Right cardiac atrium (tissue), 5 donors: ENCODE measurements at regions not wholly inside any gene's neighbourhood (a gene's known extent, or its start where the extent isn't known, plus 50 kb on each side); places are given as distances from the start of the nearest gene placed in this dataset.

ENCODE experiments used
- ATAC-seq, 2 donors: fragments of 200-7000 bp; cut with Tn5 transposase; one replicate each; pipeline versions ENCODE4 v1.8.0 to v1.9.1; 2020; ENCODE audit warnings: moderate library complexity in 2 of 2, mild to moderate bottlenecking in 1 of 2
- DNase-seq, 3 donors: peaks; one replicate each; pipeline ENCODE4 v3.0.0-alpha.2; 2020
- H3K27ac ChIP-seq: one replicate; pipeline ENCODE4 v1.5.1; 2013; ENCODE audit warnings: mild to moderate bottlenecking, low read length, control low read depth, moderate library complexity
- H3K27me3 ChIP-seq: one replicate; pipeline ENCODE4 v1.6.1; 2013; ENCODE audit not compliant: control insufficient read depth, insufficient read depth
- H3K4me1 ChIP-seq: one replicate; pipeline ENCODE4 v1.6.1; 2013; ENCODE audit warnings: low read length; ENCODE audit not compliant: control insufficient read depth, insufficient read depth
- H3K4me3 ChIP-seq: one replicate; pipeline ENCODE4 v1.5.1; 2013; ENCODE audit warnings: low read length, control low read depth
- H3K9me3 ChIP-seq: one replicate; pipeline ENCODE4 v1.6.1; 2013; ENCODE audit warnings: low read length; ENCODE audit not compliant: control insufficient read depth
- WGBS: extraction: QIAGEN DNeasy Blood & Tissue Kit; methylation state at CpG from one replicate; pipeline ENCODE4 v1.1.7; 2013; 5-methylcytosine and 5-hydroxymethylcytosine counted together
- intact Hi-C, 4 donors: fragments of 100-400 bp; cut with DNase I; formaldehyde crosslinking; loops; one replicate each; pipeline versions ENCODE4 v1.11.0 to v1.14.0; 2022 to 2023
- donor health status: healthy with polysubstance abuse.
- donor health status: DM: no; HTN: yes; CAD: no.
- donor health status: DM: no; HTN: no; CAD: no.
- donor health status: DM: no; HTN: yes; CAD: no; lungs with severe emphysema.
- donor health status: DM: yes; HTN: yes; CAD: no.

DNA sequence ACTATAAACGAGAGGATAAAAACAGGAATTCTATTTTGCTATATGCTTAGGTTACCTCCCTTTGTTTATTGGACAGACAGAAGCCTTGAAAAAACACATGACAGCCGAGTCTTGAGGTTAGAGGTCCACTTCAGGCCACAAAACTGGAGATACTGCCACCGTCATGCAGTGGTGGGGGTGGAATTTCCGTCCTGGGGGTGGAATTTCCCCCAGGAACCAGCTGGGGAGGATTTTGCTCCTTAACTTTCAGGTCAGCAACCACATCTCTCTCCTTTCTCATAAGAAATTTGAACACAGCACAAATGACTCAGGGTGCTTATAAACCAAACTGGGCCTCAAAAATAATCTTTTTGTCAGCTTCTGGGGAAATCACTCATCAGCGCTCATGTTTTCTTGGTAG lies 545.8 kb upstream of the ADAMTS9 start:
- no peaks in the 10 kb centered on the region for H3K9me3 ChIP-seq
- DNase-seq (no peak), ATAC-seq (no peak)
- intact Hi-C loops, result no loop called here
- no peak overlapping the region for H3K27ac ChIP-seq
- no peak overlapping the region for H3K4me3 ChIP-seq
- H3K4me1 ChIP-seq, result no peaks in the 10 kb centered on the region
- 81% methylated on average over 5 of the region's 5 CpGs for WGBS
- no peaks in the 10 kb centered on the region for H3K27me3 ChIP-seq

DNA sequence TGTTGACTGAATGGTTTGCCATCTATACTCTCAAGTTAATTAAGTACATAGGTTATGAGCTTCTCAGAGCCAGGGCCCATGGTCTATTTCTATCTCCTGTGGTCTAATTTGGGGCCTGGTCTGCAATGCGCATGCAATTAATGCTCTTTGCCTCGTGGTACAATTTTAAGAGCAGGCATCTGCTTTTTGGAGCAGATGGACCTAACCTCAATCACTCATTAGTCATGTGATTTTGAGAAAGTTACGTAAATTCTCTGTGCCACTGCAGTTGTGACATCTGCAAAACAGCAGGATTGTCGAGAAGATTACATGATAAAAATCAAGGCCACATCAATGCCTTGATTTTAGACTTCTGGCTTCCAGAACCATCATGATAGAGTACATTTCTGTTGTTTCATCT lies 543.7 kb upstream of the ADAMTS9 start:
- H3K4me1 ChIP-seq, result no peaks in the 10 kb centered on the region
- no peaks in the 10 kb centered on the region for H3K27me3 ChIP-seq
- no peak for ATAC-seq
- DNase-seq, result no peak
- WGBS, result 93% methylated on average over 4 of the region's 4 CpGs
- no peak overlapping the region for H3K4me3 ChIP-seq
- intact Hi-C loops, result no loop called here
- H3K9me3 ChIP-seq, result no peaks in the 10 kb centered on the region
- H3K27ac ChIP-seq, result no peak overlapping the region

DNA sequence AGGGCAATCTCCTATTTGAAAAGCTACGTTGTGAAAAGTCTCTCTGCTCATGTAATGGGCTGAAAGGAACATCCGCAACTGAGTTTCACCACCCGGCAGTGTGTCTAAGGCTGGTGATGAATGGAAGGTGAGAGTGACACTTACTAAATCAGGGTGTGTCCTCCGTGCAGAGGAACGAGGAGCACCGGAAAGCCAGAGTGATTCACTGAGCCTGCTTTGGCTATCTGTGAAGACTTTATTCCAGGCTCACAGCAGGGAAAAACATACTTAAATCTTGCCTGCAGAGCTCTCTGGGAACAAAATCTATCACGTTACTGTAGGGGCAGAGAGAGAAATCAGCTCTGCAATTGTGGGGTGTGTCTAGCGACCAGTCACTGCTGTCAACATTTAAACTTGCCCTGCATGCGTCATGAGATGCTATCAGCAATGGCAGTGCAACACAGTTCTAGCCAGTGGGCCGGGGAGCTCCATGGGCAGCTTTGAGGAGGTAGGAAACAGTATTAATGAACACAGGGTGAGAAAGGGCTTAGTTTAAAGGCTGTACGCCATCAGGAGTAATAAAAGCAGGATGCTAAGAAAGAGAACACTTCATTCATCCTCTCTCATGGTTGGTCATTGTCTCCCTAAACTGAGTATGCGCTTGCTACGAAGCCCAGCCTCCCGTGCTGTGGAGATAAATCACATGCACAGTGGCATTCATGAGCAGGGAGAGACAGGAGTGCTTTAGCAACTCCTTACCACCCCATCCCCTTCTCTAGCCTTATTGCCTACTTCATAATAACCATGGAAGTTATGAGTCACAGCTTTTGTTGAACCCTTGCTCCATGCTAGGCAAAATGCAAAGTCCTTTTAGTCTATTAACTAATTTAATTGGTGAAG lies 542.7 kb upstream of the ADAMTS9 start:
- no peaks in the 10 kb centered on the region for H3K9me3 ChIP-seq
- WGBS, result 74% methylated on average over 14 of the region's 14 CpGs
- H3K27me3 ChIP-seq, result no peaks in the 10 kb centered on the region
- intact Hi-C loops, result no loop called here
- H3K4me3 ChIP-seq, result no peak overlapping the region
- ATAC-seq (peak in 1 of 2 donors; percentile 55), DNase-seq (no peak)
- no peaks in the 10 kb centered on the region for H3K4me1 ChIP-seq
- H3K27ac ChIP-seq, result no peak overlapping the region

DNA sequence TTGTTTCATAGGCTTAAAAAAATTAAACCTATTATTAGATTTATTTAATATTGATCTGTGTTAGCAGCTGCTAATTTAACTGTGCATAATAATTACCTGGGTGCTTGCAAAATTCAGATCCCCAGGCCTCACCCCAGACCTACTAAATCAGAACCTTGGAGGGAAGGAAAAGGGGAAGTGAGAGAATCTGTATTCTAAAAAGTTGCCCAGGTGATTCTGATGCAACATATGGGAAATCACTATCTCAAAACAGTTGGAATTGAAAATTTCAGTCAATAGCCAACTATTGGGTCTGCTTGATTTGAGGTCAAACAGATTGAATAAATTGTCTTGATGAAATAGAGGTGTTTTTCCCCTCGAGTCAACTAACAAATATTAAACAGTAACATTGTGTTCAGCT lies 538.5 kb upstream of the ADAMTS9 start:
- intact Hi-C loops, result no loop called here
- DNase-seq (no peak), ATAC-seq (no peak)
- Histone ChIP-seq H3K9me3 (no peaks in the 10 kb centered on the region), H3K4me1 (no peaks in the 10 kb centered on the region), H3K4me3 (no peak overlapping the region), H3K27ac (no peak overlapping the region), H3K27me3 (no peaks in the 10 kb centered on the region)
- WGBS, result 89% methylated on average over 1 of the region's 1 CpG

DNA sequence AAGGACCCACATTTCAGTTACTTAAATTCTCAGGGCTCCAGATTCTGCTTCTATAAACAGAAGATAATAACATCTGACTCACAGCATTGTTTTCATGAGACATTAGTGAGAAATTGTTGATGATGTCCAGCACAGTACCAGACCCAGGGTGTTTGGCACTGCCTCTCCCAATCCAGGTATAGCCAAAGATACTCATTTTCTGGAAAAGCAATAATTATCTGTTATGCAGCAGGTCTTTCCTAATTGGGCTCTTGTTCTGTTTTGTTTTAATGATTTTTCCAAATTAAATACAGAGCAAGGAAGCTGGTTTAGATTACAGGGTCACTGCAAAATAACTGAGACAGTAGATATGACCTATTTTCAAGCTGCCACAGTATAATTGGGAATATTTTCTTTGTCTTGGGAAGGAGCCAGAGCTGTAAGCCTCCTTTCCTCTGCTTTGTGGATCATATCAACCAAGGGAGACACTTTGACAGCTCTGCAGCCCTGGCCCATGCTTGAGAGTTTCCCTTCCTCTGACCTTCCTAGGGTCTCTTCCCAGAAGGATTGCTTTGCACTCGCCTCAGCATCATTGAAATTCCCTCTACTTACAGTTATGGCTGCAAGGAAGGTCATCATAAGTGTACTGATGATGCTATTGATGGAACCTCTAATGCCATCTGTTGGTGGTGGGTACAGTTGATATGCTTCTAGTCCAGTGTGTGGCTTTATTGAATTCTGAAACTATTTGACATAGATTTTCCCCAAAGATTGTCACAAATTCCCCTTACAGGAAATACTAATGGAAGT lies 522.4 kb upstream of the ADAMTS9 start:
- H3K4me1 ChIP-seq, result no peaks in the 10 kb centered on the region
- no peak overlapping the region for H3K4me3 ChIP-seq
- peak in 1 of 2 donors; percentile 39 for ATAC-seq

DNA sequence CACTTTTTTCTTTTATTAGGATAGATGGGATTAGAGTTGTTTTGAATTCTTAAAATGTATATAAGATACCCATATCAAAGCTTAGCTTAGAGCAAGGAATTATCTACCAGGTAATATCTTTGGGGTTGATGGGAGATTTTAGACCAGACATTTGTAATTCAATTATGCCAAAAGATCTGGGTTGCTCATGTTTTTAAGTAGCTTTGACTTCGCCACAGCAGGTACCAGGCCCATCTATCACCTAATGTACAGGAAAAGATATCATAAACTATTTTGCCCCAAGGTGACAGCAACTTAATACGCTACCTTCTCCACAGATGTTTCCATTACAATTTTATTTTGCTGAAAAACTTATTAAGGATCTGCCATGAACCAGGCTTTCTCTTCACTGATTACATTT lies 514.6 kb upstream of the ADAMTS9 start:
- ATAC-seq (no peak), DNase-seq (no peak)
- no peak overlapping the region for H3K27ac ChIP-seq
- intact Hi-C loops, result no loop called here
- no peaks in the 10 kb centered on the region for H3K4me1 ChIP-seq
- no peaks in the 10 kb centered on the region for H3K9me3 ChIP-seq
- H3K27me3 ChIP-seq, result no peaks in the 10 kb centered on the region
- H3K4me3 ChIP-seq, result no peak overlapping the region
- WGBS, result 95% methylated on average over 2 of the region's 2 CpGs

More for the DNA sequence above, 522.4 kb upstream of the ADAMTS9 start:
- intact Hi-C loops, result no loop called here
- no peaks in the 10 kb centered on the region for H3K9me3 ChIP-seq
- 57% methylated on average over 1 of the region's 1 CpG for WGBS
- no peak for DNase-seq
- no peaks in the 10 kb centered on the region for H3K27me3 ChIP-seq
- H3K27ac ChIP-seq, result no peak overlapping the region

DNA sequence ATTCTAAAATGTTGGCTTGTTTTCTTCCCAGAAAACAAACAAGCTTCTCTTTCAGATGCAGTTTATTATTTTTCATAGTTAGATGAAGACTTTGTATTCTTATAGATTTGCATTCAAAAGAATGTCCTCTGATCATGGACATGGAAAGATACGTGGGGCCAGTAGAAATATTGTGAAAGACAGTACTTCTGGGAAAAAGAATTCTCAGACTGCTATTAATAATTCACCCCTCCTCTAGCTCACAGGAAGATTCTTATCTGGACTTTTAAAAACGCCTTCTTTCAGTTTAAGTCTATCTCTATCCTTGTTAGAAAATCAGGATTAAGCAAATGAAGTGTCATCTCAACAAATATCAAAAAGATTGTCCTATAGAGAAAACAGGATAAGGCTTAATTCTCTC lies 514.1 kb upstream of the ADAMTS9 start:
- Histone ChIP-seq H3K9me3 (no peaks in the 10 kb centered on the region), H3K27ac (no peak overlapping the region), H3K4me1 (no peaks in the 10 kb centered on the region), H3K27me3 (no peaks in the 10 kb centered on the region), H3K4me3 (no peak overlapping the region)
- intact Hi-C loops, result no loop called here
- no peak for DNase-seq
- no peak for ATAC-seq
- 66% methylated on average over 2 of the region's 2 CpGs for WGBS

DNA sequence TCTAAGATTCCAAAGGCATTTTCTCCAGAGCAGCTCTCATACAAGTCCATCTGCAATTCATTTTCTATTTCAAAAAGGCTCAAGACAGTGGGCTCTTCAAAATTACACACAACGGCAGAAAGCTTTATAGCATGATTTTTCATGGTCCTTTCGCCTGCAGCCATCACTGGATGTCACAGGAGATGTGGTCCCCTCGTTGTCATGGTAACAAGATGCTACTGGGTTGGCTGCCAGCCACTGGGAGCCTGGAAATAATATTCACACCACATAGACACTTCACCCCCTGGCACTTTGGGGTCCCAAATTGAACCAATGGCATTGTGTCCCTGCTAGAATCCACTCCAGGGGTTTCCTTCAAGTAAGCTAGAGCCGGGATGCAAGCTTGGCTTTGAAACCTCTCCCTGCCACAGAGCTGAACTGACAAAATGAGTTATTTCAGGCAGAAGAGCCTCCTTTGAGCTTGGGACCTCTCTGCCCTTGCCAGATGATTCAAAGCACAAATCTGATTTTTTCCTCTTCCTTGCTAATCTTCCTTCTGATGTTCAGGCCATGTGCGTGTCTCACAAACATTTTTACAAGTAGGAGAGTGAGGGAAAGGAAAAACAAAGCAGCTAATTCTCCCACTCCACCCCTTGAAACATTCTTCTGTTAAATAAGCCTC lies 512.6 kb upstream of the ADAMTS9 start:
- ATAC-seq (no peak), DNase-seq (no peak)
- intact Hi-C loops, result no loop called here
- WGBS, result 82% methylated on average over 5 of the region's 5 CpGs
- no peak overlapping the region for H3K27ac ChIP-seq
- H3K9me3 ChIP-seq, result no peaks in the 10 kb centered on the region
- no peaks in the 10 kb centered on the region for H3K27me3 ChIP-seq
- H3K4me3 ChIP-seq, result no peak overlapping the region
- H3K4me1 ChIP-seq, result no peaks in the 10 kb centered on the region

DNA sequence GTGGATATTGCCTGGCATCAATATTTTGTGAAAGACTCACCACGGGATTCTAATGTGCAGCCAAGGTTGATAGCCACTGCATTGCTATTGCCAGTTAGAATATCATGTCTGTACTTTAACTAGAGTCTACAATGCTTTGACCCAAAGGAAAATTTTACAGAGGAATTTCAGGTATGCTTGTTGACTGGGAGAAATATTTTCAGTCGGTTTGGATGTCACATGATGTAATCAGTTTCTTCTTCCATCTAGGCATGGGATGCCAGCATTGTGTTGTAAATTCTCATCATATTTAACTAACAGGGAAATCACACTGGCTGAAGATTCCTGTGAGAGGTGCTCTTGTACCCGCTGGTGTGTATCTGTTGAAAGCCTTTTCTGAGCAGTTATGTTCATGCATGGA lies 508.9 kb upstream of the ADAMTS9 start:
- WGBS, result 51% methylated on average over 3 of the region's 3 CpGs
- DNase-seq (no peak), ATAC-seq (no peak)
- Histone ChIP-seq H3K27me3 (no peaks in the 10 kb centered on the region), H3K27ac (no peak overlapping the region), H3K9me3 (no peaks in the 10 kb centered on the region), H3K4me3 (no peak overlapping the region), H3K4me1 (no peaks in the 10 kb centered on the region)
- intact Hi-C loops, result no loop called here

DNA sequence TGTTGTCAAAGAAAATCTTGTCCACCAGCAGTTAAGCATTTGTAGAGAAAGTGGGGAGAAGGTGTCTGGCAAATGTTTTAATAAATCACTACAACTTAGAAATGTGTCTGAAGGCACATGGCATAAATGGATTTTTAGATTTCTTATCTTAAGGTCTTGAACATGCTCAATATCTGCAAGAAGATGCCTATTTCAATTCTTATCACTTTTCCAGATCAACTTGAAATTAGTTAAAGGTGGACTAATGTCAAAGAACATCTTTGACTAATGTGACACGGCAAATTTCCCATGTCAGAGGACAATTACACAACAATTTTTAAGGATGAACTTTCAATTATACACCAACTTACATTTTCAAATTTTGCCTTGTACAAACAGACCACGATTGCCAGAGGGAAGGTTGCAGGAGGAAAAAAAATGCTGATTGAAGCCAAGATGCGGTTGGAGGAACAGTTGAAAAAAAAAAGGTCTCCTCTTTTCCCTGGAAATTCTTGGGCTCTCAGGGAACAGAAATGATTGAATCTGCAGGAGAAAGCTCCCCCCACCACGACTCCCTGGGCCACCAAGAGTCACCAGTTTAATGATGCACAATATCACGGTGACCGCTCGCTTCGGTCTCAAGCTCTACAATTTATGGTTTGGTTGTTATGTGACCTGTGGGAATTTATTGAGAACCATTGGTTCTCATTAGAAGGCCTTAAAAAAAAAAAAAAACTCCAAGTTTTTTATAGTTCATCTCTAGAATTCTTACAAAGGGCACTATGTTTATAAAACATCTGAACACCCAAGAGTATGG lies 507.6 kb upstream of the ADAMTS9 start:
- 84% methylated on average over 8 of the region's 8 CpGs for WGBS
- peaks cover 3% of the 10 kb centered on the region for H3K4me1 ChIP-seq
- no peak for DNase-seq
- H3K27me3 ChIP-seq, result no peaks in the 10 kb centered on the region
- no peak for ATAC-seq
- intact Hi-C loops, result no loop called here
- no peak overlapping the region for H3K27ac ChIP-seq
- H3K9me3 ChIP-seq, result no peaks in the 10 kb centered on the region
- no peak overlapping the region for H3K4me3 ChIP-seq
